Activated CD4-positive, CD25-positive, alpha-beta regulatory T cell treated with anti-CD3 and anti-CD28 coated beads, Interleukin-2, amount 50 U/mL, for 72 hours (primary cell): ENCODE measurements at regions not wholly inside any gene's neighbourhood (a gene's known extent, or its start where the extent isn't known, plus 50 kb on each side); places are given as distances from the start of the nearest gene placed in this dataset.

ENCODE experiments used
- DNase-seq: peaks from one replicate; pipeline ENCODE4 v3.0.0; 2021

GRCh38 chr5:71825992-71826391 lies 106.9 kb downstream of the CARTPT start:
- DNase-seq, result no peak

- no peak for DNase-seq
These were observed 109.4 kb downstream of the CARTPT start for GRCh38 chr5:71828291-71829040.

GRCh38 chr5:71829206-71829605 lies 110.1 kb downstream of the CARTPT start:
- no peak for DNase-seq

- DNase-seq, result no peak
These were observed 111.8 kb downstream of the CARTPT start for GRCh38 chr5:71830681-71831539.

DNA sequence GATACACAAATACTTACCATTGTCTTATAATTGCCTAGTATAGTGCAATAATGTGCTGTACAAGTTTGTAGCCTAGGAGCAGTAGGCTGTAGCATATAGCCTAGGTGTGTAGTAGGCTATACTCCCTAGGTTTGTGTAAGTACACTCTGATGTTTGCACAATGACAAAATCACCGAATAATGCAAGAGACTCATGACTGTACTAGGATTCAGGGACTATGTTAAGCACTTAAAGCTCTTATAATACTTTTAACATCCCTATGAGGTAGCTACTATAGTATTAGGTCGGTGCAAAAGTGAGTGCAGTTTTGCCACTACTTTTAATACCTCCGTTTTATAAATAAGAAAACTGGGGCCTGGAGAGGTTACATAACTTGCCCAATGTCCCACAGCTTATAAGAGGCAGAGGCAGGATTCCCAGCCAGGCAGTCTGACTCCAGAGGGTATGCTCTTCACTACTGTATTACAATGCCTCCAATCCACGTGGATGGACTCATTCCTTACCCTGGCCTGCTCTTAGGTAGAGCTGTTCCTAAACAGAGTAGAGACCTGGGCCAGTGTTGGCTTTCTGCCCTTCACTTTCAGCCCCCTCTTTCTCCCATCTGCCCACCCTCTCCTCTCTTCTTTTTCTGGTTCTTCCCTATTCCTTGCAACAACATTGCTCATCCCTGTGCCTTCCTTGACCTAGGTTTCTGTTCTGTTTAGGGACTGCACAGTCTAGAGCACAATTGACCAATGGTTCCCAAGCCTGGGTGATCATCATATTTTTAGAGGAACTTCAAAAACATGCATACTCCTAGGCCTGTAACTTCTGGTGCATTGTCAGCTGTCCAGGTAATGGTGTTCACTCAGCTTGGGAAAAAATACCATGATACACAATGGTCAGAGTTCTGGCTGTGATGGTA lies 114.0 kb downstream of the CARTPT start:
- no peak for DNase-seq

DNA sequence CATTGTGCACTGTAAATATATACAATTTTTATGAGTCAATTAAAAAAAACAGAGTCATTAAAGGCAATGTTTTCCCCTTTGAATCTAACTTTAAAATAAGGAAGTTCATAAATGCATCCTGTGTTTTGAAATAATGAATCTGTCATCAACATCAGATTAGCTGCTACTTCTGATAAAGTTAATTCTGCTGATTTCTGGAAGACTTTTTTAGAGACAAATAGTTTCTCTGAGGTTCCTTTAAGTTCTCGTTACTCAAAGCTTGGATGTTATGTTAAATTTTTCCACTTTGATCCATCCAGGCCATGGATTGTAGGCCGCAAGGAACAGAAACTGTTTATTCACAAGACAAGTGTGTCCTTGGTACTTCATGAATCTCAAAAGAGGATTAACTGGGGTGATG lies 115.5 kb downstream of the CARTPT start:
- no peak for DNase-seq

GRCh38 chr5:71836084-71836483 lies 117.0 kb downstream of the CARTPT start:
- DNase-seq, result no peak

DNA sequence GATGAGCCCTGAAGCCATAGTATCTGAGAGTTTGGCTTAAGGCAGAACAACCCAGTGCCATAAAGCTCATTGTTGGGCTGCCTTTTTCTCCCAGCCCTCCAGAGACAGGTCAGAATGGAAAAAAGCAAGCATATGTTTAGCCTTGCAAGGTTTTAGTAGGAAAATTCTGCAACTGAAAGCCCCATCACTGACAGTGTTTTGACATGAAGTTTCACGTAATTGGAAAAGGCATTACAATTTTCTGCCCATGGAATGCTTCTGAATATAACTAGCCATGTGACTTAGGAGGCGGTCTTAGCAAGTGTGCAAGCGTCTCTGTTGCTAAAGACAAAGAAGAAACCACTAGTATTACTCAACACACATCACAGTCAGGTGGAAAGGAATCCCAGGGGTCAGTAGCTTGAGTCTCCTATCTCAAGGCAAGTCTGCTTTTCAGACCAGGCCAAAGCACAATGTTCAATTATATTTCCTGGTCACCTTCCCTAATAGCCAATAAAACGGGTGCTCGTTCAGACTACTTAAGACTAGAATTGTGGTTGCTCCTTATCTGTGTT lies 117.6 kb downstream of the CARTPT start:
- no peak for DNase-seq

DNA sequence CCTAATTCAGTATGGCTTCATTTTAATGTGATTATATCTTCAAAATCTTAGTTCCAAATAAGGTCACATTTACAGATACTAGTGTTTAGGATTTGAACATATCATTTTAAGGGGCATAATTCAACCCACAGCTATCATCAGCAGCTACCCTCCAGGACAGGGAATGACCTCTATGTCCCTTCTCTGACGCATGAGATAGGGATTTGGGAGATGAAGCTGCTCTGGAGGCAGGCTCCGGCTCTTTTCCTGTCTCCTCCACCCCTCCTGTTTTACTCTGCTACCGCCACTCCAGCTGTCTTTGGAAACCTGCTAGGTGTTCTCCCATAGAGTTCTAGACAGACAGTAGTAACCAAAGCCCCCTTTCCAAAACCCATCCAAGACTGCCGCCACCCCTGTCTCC lies 119.2 kb downstream of the CARTPT start:
- no peak for DNase-seq

GRCh38 chr5:71839096-71839884 lies 120.2 kb downstream of the CARTPT start:
- no peak for DNase-seq

DNA sequence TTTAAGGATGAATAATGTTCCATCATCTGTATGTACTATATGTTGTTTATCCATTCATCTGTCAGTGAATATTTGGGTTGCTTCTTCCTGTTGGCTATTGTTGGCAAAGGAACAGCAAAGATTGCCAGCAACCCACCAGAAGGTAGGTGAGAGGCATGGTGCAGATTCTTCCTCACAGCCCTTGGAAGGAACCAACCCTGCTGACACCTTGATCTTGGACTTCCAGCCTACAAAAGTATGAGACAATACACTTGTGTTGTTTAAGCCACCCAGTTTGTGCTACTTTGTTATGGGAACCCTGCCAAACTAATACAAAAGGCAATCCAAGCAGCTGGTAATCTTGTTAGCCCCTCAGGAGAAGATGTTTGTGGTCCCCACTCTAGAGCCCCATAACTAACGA lies 122.0 kb downstream of the CARTPT start:
- DNase-seq, result no peak

GRCh38 chr5:71843111-71843510 lies 124.0 kb downstream of the CARTPT start:
- no peak for DNase-seq

- DNase-seq, result no peak
These were observed 125.8 kb downstream of the CARTPT start for GRCh38 chr5:71844862-71845261.

DNA sequence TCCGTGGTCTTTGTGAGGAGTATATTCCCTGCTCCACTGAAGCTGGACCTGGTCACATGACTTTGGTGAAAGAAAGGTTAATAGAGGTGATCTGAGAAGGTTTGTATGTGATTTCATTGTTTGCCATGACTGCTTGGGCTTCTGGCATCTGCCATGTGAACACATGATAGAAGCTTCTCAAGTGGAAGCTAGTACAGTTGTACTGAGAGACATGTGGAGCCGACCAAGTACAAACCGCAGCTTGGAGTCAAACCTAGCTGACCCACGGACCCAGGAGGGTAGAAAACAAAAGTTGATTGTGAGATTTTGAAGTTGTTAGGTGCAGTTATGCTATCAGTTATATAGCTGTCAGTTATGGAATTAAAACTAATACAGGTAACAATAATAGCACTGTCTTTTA lies 140.4 kb downstream of the CARTPT start:
- DNase-seq, result no peak

GRCh38 chr5:71860048-71860447 lies 141.0 kb downstream of the CARTPT start:
- DNase-seq, result no peak

GRCh38 chr5:71861682-71862081 lies 142.6 kb downstream of the CARTPT start:
- no peak for DNase-seq

GRCh38 chr5:71862087-71862486 lies 143.0 kb downstream of the CARTPT start:
- DNase-seq, result no peak

DNA sequence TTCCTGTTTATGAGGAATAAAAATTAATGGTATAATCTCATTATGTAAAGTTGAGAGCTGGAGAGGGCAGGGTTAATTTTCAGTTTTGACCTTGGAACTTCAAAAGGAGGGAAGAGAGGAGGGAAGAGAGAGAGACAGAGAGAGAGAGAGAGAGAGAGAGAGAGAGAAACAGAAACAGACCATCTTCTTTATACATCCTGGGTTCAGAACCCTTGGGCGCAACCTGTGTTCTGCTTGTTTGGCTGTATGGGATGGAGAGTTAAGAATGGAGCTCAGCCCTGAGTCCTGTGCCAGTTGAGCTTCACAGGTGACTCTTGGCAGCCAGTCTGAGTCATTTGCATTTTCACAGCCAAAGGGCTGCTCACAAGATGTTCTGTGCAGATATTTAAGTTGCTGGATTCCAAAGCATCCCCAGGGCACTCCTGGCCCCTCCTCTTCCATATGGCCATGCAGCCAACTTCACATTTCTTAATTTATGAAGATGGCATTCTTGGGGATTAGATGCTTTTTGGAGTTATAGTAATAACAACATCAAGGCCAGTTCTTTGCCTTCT lies 143.5 kb downstream of the CARTPT start:
- no peak for DNase-seq

DNA sequence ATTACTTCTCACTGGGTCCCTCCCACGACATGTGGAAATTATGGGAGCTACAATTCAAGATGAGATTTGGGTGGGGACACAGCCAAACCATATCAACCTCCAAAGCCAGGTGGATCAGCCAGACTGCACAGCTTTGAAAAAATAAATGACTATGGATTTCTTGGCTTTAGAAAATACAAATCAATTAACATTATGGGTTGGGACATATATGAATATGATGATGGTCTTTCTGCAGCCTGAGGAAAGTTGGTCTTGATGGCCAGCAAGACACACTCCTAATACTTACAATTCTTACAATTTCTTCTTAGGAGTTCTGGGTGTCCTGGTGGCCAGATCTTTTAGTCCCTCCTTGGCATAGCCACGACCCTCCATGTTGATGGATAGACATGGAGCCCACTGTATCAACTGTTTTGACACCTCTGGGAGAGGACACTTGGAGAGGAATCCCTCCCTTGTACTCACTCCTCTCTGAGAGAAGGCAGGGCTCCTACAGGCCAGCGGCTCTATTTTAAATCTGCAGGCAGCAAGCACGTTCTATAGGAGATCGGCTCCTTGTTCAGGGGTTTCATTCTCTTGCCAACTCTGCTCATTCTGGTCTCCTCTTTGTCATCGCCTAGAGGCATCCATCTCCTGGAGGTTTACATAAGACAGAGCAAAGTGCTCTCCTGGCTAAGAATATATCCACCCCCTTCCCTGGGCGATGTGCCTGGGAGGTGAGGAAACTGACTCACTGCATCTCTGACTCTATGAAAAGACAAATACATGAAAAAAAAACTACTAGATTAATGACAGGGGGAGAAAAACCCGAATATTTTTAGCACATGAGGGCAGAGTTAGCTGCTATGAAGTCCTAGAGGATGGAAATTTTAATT lies 145.9 kb downstream of the CARTPT start:
- DNase-seq, result no peak

GRCh38 chr5:71865665-71866320 lies 146.7 kb downstream of the CARTPT start:
- no peak for DNase-seq
